Mesothelial cell of epicardium (in vitro differentiated cells): ENCODE measurements at regions not wholly inside any gene's neighbourhood (a gene's known extent, or its start where the extent isn't known, plus 50 kb on each side); places are given as distances from the start of the nearest gene placed in this dataset.

Experiments
- DNase-seq, 2 experiments: peaks; one replicate each; pipeline ENCODE4 v3.0.0; 2021; ENCODE audit warnings: low spot score in 2 of 2; ENCODE audit not compliant: unreplicated experiment in 2 of 2
- H3K27ac Mint-ChIP-seq: 2 replicates; pipeline ENCODE4 v1.8.0; 2021; ENCODE audit warnings: mixed read lengths
- H3K27me3 Mint-ChIP-seq: 2 replicates; pipeline ENCODE4 v1.8.0; 2021; ENCODE audit warnings: low read depth, mixed read lengths
- H3K36me3 Mint-ChIP-seq: 2 replicates; pipeline ENCODE4 v1.8.0; 2021; ENCODE audit warnings: mixed read lengths
- H3K4me1 Mint-ChIP-seq: 2 replicates; pipeline ENCODE4 v1.8.0; 2021; ENCODE audit warnings: mixed read lengths
- H3K4me3 Mint-ChIP-seq: 2 replicates; pipeline ENCODE4 v1.8.0; 2021; ENCODE audit warnings: mild to moderate bottlenecking, moderate library complexity, mixed read lengths
- H3K9me3 Mint-ChIP-seq: 2 replicates; pipeline ENCODE4 v1.8.0; 2021; ENCODE audit warnings: mixed read lengths
- CTCF ChIP-seq: fragments of 200-600 bp; sonication (generic); IDR thresholded peaks from one replicate; pipeline ENCODE4 v1.5.0; 2021; ENCODE audit warnings: antibody characterized with exemption; ENCODE audit not compliant: unreplicated experiment

- Mint-ChIP-seq H3K27ac (peak overlapping the region; percentile 69), H3K36me3 (no peaks in the 10 kb centered on the region)
Observed at GRCh38 chr5:74064225-74064624, 438.2 kb downstream of the ARHGEF28 start.

GRCh38 chr5:74063821-74064220 lies 437.8 kb downstream of the ARHGEF28 start:
- Mint-ChIP-seq H3K9me3 (peaks cover 4% of the 10 kb centered on the region), H3K27ac (peak overlapping the region; percentile 69), H3K27me3 (no peaks in the 10 kb centered on the region), H3K4me1 (peaks cover 15% of the 10 kb centered on the region), H3K36me3 (no peaks in the 10 kb centered on the region), H3K4me3 (no peak overlapping the region)
- no peak for TF ChIP-seq CTCF
- no peak for DNase-seq

More at GRCh38 chr5:74064225-74064624, 438.2 kb downstream of the ARHGEF28 start:
- DNase-seq, result no peak
- no peak for TF ChIP-seq CTCF
- Mint-ChIP-seq H3K4me1 (peaks cover 15% of the 10 kb centered on the region), H3K4me3 (no peak overlapping the region), H3K27me3 (no peaks in the 10 kb centered on the region), H3K9me3 (peaks cover 4% of the 10 kb centered on the region)

- no peaks in the 10 kb centered on the region for H3K36me3 Mint-ChIP-seq
- H3K4me3 Mint-ChIP-seq, result no peak overlapping the region
Observed at GRCh38 chr5:74063346-74063745, 437.4 kb downstream of the ARHGEF28 start.

GRCh38 chr5:74061292-74061691 lies 435.3 kb downstream of the ARHGEF28 start:
- H3K27me3 Mint-ChIP-seq, result no peaks in the 10 kb centered on the region
- peaks cover 21% of the 10 kb centered on the region for H3K4me1 Mint-ChIP-seq

More at GRCh38 chr5:74063346-74063745, 437.4 kb downstream of the ARHGEF28 start:
- peaks cover 4% of the 10 kb centered on the region for H3K9me3 Mint-ChIP-seq
- no peak for TF ChIP-seq CTCF
- peak overlapping the region; percentile 23 for H3K27ac Mint-ChIP-seq
- peaks cover 15% of the 10 kb centered on the region for H3K4me1 Mint-ChIP-seq
- no peaks in the 10 kb centered on the region for H3K27me3 Mint-ChIP-seq
- DNase-seq, result no peak

GRCh38 chr5:74059706-74060105 lies 433.7 kb downstream of the ARHGEF28 start:
- H3K4me3 Mint-ChIP-seq, result no peak overlapping the region
- peaks cover 37% of the 10 kb centered on the region for H3K4me1 Mint-ChIP-seq
- no peaks in the 10 kb centered on the region for H3K36me3 Mint-ChIP-seq
- H3K9me3 Mint-ChIP-seq, result no peaks in the 10 kb centered on the region
- H3K27me3 Mint-ChIP-seq, result no peaks in the 10 kb centered on the region
- TF ChIP-seq CTCF, result no peak
- no peak overlapping the region for H3K27ac Mint-ChIP-seq
- no peak for DNase-seq

More at GRCh38 chr5:74061292-74061691, 435.3 kb downstream of the ARHGEF28 start:
- Mint-ChIP-seq H3K27ac (no peak overlapping the region), H3K36me3 (no peaks in the 10 kb centered on the region), H3K4me3 (no peak overlapping the region), H3K9me3 (peaks cover 4% of the 10 kb centered on the region)
- no peak for TF ChIP-seq CTCF
- no peak for DNase-seq

- no peaks in the 10 kb centered on the region for H3K27me3 Mint-ChIP-seq
- no peaks in the 10 kb centered on the region for H3K9me3 Mint-ChIP-seq
- H3K4me3 Mint-ChIP-seq, result no peak overlapping the region
- peaks cover 31% of the 10 kb centered on the region for H3K4me1 Mint-ChIP-seq
- no peaks in the 10 kb centered on the region for H3K36me3 Mint-ChIP-seq
- DNase-seq, result no peak
- no peak for TF ChIP-seq CTCF
- H3K27ac Mint-ChIP-seq, result no peak overlapping the region
Observed at GRCh38 chr5:74056789-74057164, 430.8 kb downstream of the ARHGEF28 start.
